ENCODE measurements at regions not wholly inside any gene's neighbourhood (a gene's known extent, or its start where the extent isn't known, plus 50 kb on each side); places are given as distances from the start of the nearest gene placed in this dataset.

DNA sequence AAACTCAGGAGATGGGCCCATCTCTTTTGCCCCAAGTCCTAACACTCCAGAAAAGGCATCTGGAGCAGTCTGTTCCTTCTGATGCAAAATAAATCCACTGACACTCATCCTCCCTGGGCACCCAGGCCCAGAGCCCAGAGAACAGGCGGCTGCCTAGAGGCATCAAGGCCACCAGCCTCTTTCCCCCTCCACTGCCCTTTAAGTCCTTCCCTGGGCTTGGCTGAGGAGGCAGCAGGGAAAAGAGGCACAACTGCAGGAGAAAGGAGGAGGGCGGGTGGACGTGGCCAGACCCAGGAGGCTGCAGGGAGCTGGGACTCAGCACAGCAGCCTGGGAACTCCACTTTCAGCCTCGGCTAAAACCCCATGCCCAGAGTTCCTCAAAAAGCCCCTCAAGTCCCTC, 99.7 kb upstream of the ID2 start:
- TF ChIP-seq, protein P1, sequence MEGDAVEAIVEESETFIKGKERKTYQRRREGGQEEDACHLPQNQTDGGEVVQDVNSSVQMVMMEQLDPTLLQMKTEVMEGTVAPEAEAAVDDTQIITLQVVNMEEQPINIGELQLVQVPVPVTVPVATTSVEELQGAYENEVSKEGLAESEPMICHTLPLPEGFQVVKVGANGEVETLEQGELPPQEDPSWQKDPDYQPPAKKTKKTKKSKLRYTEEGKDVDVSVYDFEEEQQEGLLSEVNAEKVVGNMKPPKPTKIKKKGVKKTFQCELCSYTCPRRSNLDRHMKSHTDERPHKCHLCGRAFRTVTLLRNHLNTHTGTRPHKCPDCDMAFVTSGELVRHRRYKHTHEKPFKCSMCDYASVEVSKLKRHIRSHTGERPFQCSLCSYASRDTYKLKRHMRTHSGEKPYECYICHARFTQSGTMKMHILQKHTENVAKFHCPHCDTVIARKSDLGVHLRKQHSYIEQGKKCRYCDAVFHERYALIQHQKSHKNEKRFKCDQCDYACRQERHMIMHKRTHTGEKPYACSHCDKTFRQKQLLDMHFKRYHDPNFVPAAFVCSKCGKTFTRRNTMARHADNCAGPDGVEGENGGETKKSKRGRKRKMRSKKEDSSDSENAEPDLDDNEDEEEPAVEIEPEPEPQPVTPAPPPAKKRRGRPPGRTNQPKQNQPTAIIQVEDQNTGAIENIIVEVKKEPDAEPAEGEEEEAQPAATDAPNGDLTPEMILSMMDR (IDR thresholded peaks at IDR 0.05), result no peak
- TF ChIP-seq POLR2A (IDR thresholded peaks at IDR 0.05), result no peak
